GM19397 (cell line): ENCODE measurements at regions not wholly inside any gene's neighbourhood (a gene's known extent, or its start where the extent isn't known, plus 50 kb on each side); places are given as distances from the start of the nearest gene placed in this dataset.

Experiments used
- ATAC-seq: cut with Tn5 transposase; IDR thresholded peaks from one replicate; pipeline ENCODE4 v1.9.1; 2021; ENCODE audit warnings: mild to moderate bottlenecking, moderate library complexity; ENCODE audit not compliant: unreplicated experiment

DNA sequence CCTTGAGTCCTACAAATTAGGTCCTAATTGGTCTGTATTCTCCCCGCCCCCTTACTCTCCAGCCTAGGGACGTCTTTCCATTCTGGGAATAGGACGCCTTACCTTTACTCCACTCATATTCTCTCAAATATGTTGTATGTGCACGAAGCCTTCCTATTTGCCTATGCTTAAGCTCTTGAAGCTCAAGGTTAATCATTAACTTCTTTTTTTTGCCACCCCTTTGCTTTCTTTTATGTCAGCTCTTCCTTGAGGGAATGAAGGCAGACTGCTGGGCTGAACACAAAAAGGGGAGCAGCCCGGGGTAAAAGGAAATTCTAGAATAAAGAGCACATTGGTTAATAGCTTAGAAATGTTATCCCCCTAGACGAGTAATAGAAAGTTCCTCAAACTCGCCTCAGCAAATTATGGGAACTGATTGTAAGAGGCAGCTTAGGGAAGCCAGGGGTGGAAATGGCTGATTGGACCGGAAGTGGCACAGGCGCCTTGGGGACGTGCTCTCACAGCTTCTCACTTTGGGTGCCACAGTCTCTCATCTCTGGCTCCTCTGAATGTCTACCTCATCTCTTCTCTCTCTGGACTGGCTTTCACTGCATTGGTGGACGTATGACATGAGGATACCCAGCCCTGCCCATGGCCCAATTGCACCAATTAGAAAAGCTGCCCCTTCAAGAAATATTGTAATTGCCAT lies 122.3 kb upstream of the IL12B start:
- ATAC-seq, result no peak

DNA sequence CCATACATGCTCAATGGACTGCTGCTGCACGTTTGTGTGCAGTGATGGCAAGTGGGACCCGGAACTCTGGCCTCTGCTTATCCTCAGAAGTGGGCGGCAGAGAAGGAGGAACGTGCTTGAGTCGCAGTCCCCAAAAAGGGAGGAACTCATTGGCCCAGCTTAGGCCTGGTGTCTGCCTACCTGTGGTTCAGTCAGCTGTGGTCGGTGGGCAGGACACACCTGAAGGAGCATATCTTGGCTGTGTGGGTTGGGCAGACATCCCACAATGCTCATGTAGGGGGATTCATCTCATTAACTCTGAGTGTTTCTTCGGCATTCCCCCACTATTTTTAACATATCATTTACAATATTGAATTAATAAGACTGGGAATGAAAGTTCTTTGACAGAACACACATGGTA lies 122.9 kb upstream of the IL12B start:
- ATAC-seq, result no peak

DNA sequence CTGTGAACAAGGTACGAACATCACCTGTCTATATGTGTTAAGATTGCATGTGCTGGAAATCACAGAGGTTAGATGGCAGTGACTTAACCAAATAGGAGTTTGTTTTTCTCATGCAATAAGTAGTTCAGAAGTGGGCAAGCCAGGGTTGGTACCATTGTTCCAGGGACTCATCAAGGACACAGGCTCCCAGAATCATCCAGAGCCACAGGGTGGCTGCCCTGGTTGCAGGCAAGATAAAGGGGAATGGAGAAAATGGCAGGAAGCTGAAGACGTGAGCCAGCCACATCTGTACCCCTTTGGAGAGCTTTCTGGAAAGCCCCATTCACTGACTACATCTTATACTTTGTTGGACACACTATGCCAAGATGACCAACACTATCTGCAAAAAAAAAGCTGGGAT lies 126.0 kb upstream of the IL12B start:
- ATAC-seq, result no peak

DNA sequence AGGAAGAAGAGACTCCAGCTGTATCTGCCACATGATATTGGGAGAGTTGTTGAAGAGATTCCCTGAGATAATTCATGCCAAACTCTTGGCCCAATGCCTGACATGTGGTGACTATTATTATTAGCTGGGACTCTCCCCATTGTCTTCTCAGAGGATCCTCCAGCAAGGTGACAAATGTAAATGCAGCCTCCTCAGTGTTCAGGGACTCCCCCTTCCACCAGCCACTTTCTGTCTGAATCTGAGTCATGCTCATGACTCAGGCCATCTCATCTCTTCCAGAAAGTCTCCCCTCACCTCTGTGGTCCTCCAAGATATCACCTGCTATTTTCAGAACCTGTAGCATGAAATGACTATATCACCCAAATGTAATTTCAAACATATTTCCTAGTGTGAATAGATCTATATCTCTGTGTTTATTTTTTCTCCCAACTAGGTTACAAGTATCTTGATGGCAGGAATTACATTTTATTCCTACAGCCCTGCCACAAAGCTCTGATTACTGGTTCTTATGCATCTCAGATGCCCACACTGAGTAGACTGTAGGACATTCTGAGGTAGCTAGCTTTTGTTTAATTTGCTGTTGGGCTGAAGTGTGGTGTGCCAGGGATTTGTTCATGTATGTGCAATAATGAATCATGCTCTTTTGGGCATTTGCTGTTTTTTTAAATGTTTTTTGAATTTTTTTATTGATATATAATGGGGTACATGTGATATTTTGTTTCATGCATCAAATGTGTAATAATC lies 126.6 kb upstream of the IL12B start:
- peak; percentile 85 for ATAC-seq

DNA sequence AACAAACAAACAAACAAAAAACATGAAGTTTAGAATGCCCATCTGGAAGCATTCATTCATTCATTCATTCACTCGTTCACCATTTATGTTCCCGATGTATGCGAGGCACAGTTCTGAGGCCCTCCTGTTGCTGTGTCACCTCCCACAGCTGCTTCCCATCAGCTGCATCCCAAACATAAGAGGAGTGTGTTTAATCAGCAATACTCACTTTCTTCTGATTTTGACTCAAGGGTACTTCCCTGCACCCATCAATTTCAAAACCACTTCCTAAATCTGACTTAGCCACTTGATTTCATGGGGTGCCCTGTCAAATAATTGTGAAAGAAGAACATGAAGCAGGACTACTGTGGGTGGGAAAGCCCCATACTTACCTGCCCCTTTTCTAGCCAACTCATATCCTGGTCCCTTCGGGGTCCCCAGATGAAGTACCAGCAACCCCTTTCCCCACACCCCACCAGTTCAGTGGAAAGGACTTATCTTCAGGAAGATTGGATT lies 128.0 kb upstream of the IL12B start:
- ATAC-seq, result peak; percentile 40

DNA sequence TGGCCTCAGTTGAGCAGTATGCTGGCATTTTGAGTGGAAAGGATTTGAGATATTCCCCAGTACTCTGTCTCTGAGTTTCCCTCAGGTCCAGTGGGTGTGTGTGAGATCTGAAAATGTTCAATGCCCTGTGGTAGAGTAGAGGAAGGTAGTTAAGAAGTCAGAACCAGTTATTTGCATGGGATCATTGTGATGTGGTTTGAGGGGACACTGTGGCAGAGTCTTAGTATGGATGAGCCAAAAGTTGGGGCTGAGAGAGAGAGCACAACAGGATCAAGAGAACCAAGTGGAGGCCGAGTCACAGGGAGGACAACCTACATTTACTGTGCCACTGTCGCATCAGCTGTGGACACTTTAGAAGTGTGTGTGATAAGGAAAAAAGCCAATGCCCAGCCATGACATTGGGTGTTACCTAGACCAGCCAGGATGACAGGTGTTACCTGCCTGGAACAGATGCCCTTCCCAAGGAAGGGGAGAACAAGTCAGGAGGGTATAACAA lies 128.9 kb upstream of the IL12B start:
- no peak for ATAC-seq

DNA sequence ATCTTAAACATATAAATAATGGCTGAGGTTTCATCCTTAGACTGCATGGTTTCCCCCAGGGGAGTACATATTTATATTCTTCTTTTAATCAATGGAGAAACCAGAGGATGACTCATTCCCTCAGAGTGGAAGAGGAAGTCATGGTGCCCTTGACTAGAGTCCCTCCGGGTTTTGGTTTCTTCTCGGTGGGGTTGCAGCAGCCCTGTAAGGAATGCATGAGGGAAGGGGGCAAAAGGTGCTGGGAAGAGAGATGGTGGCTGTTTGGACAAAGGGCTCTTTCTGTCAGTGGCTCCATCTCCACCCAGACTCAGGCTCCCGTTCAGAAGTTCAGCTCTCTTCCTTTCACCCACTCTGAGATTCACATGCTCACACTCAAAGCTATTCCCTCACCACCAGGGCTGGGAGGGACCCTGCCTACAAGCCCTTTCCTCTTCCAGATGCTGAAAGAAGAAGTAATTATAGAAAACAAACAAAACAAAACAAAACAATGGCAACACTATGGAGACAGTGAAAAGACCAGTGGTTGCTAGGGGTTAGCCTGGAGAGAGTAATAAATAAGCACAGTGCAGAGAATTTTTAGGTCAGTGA lies 129.8 kb upstream of the IL12B start:
- no peak for ATAC-seq

DNA sequence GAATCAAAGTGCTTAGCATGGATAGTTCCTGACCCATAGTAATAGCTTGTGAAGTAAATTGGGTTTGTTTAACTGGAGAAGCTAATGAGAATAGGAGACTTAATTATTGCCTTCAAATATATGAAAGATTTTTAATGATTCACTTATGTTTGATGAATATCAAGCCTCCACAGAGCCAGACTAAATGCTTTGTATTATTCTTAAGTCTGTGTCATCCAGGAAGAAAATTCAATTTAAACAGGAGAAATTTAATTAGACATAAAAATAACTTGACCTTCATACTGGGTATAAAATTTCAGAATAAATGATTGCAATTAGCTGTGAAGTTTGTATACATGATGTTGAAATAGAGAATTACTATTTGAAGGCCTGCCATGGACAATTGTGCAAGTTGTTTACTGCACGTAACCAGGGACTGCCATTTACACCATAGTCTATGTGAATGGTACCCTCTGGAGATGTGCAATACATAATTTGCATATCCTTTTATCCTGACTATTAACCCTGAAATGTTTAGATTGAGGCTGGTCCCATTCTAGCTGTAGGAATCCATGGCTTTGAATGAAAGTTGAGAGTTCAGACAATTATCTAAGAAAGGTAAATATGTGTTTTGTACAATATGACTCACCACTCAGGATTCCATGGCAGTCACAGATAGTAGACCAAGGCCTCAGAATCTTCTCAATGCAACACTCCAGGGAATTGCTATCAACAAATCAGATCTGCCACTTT lies 133.5 kb upstream of the IL12B start:
- ATAC-seq, result no peak

DNA sequence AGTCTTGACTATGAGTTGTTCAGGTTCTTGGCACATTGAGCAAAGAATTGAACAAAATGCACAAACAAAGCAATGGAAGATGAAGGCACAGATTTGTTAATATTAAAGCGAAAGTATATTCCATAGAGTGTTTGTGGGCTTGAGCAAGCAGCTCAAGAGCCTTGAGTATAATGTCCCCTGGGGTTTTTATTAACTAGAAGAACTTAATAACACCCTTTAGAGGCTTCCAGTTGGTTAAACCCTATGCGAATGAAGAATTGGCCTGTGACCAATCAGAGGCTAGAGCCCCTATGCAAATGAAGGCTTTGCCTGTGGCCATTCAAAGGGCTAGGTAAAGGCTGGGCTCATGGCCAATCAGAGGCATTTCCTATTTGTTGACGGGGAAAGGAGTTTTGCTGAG lies 135.3 kb upstream of the IL12B start:
- ATAC-seq, result no peak

DNA sequence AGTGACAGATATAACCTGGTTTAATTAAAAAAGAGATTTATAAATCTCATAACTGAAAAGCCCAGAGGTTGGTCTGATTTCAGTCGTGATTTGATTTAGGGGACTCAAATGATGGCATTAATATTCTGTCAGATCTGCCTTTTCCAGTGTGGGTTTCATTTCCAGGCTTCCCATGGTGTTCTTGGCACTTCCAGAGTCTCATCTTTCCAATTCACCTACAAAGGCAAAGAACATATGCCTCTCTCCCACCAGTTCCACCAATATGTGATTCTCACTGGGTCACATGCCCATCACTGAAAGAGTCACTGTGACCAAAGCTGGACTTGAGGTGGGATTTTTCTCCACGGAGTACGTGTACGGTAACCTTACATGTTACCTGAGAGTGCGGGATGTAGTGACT lies 137.4 kb upstream of the IL12B start:
- no peak for ATAC-seq

DNA sequence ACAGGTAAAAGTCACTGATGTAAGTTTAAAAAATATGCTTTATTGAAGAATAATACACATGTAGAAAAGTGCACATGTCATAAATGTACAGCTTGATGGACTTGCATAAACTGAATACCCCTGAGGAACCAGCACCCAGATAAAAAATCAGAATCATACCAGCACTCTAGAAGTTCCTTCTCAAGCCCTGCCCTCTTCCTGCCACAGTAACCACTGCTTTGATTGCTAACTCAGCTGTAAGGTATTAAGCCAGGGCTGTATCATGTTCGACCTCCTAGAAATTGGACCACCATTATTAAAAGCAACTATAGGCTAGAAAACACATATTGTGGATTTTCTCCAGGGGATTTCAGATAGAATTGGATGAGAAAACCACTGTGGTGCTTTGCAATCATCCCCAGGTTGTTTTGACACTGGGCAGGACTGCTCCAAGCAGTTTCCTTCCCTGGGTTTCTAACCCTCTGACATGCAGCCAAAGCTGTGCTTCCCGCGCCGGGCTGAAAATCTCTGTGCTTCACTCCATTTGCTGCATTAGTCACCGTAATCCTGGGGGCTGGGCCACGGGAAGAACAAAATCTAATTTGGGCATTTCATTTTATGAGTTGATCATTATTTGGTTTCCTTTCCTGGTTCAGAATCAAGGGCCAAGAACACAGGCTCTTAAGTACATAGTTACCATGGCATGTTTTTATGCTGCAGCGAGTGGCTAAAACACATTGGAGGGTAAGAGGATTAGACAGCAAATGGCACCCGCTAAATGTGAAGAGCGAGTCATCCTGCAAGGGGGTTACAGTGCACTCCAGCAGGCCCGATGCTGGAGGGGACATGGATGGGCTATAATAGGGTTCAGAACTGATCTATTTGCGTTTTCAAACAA lies 139.4 kb upstream of the IL12B start:
- no peak for ATAC-seq

DNA sequence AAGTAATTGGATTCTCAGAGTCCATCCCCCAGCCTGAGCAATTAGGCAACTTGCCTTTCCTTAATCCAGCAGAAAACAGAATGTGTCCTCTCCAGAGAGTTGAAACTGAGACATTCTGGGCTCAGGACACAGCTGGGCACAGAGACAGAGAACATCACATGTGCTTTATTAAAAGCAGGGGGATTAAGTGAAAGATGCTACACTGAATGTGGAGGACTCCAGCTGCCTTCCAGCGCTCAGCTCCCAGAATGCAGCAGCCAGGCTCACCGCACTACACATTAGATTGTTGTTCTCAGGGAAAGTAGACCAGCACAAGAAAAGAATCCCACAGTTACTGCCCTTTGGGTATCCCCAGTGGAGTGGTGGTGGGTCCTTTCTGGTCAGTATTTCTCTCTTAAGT lies 141.6 kb upstream of the IL12B start:
- ATAC-seq, result no peak

DNA sequence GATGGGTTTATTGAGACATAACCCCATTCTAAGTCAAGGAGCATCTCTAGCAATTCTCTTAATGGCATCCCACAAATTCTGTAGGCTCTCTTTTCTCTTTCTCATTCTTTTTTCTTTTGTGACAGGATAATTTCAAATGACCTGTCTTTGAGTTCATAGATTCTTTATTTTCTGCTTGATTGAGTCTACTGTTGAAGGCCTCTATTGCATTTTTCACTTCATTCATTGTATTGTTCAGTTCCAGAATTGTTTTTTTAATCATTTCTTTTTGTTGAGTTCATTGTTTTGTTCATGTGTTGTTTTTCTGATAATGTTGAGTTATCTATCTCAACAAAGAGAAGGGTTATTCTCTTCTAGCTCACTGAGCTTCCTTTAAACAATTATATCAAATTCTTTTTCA lies 144.7 kb upstream of the IL12B start:
- ATAC-seq, result no peak

DNA sequence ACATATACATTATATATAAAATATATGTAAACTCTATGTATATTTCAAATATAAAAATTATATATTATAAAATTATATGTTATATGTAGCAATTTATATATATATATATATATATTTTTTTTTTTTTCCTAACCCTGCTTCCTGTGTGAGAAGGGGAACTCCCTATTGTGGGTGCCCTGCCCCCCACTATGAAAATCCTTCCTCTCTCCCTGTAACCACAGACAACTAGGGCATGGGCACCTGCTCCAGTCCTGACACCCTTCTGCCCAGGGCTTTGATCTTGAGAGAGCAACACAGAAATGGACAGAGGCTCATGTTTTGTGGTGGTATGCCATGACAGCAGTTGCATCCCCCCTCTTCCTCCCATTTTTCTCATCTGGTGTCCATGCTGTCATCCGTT lies 148.7 kb upstream of the IL12B start:
- ATAC-seq, result no peak

DNA sequence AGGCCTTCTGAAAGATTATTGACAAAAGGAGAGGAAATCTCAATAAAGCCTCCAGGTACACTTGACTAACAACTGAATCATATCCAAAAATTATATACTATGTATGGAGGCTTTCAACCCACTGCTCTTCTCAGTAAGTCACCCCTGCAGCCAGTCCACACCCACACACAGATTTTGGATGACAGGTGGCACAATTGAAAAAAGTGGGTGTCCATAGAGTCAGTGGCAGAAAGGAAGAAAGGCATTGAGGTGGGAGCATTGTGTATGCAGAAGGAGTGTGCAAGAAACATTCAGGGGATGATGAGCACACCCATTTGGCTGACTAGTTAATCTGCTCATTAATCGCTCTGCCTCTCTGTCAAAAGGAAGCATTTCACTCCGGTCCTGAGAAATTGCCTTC lies 150.6 kb upstream of the IL12B start:
- no peak for ATAC-seq

DNA sequence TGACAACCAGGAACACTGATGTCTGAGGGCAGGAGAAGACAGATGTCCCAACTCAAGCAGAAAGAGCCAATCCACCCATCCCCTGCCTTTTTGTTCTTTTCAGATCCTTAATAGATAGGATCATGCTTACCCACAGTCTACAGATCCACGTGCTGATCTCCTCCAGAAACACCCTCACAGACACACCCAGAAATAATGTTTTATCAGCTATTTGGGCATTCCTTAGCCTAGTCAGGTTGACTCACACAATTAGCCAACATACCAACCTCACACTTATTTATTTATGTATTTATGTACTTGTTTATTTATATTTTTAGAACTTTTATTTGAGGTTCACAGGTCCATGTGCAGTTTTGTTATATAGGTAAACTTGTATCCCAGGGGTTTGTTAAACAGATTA lies 151.5 kb upstream of the IL12B start:
- ATAC-seq, result no peak

DNA sequence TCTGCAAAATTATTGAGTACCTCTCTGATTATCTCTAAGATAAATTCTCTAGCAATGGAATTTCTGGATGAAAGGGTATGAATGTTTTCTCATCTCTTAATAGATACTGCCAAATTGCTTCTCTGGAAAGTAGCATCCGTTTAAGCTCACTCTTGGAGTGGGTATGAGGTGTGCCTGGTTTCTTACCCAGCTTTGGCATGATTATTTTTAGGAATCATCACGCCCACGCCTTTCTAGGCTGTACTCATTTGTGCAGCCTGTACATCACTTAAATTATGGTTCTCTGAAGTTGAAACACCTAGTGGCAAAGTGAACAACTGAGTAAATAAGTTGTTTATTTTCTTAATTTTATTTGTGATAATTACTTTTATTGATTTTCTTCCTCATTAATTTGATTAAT lies 156.5 kb upstream of the IL12B start:
- ATAC-seq, result no peak

DNA sequence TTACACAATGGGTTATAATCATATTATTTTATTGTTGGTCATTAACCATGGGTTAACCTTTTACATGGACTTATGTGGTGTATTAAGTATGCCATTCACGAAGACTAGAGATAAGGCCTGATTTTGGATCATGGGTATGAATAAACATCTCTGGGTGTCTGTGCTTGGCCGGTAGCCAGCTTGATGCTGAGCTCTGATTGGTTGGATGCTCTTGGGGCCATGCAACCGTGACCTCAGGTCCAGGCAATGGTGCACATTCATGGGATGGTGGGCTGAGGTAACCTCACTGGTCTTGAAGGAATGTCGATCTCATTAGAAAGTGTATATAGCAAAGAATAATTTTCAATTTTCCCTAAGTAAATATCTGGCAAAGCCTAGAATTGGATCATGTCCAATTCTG lies 158.2 kb upstream of the IL12B start:
- ATAC-seq, result no peak

DNA sequence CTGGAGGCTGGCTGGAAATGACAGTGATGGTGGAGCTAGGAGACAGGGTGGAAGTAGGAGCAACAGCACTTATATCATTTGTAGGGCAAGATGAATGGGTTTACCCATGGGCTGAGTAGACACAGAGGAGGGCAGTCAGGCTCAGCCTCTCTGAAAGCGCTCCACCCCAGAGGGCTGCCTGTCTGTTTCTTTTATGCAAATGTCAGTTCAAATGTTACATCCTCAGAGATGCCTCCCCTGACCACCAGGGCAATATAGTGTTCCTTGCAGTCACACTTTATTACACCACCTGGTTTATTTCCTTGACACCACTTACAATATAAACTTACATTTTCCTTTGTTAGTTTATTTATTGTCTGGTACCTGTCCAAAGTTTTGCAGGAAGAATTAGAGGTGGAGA lies 159.5 kb upstream of the IL12B start:
- ATAC-seq, result no peak

DNA sequence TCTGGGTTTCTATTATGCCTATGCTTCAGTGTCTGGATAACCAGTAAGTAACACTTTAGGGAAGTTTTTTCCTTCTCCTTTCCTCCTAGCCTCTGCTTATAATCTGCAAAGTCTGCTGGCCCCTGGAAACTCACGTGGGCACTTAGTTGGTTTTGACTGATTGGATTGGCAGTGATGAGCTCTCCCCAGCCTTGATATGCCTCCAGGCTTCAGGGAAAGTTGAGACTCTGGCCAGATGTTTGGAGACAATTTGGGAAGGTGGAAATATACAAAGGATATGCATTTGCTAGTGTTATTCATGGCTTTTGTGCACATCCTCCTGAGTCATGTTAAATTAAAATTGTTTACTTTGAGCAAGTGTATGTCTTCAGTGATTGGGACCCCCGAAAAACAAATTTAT lies 160.2 kb upstream of the IL12B start:
- no peak for ATAC-seq
